ENCODE measurements at regions not wholly inside any gene's neighbourhood (a gene's known extent, or its start where the extent isn't known, plus 50 kb on each side); places are given as distances from the start of the nearest gene placed in this dataset.

DNA sequence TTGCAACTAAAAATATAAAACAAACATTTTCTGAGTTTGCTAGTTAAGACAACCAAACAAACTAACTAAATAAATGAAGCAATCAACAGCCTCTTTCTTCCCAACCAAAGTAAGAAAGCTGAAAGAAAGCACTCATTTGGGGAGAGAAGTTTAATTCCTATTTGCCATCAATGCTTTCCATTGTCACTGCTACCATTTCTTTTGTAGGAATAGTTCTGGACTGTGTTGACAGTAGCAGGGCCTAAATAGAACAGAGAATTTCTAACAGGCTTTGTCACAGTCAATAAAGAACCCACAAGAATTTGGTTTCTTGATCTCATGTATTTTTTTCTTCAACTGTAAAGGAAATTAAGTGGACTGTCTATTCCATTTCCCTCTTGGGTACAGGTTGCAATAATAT lies 1886.4 kb upstream of the TENM3 start:
- TF ChIP-seq POLR2A (IDR thresholded peaks at IDR 0.05; ENCODE audit: low read length) (no peak), GATA1 (IDR thresholded peaks at IDR 0.05; ENCODE audit: low read depth, low read length) (no peak)

Data from erythroblast (primary cell).